ENCODE measurements at regions not wholly inside any gene's neighbourhood (a gene's known extent, or its start where the extent isn't known, plus 50 kb on each side); places are given as distances from the start of the nearest gene placed in this dataset.

DNA sequence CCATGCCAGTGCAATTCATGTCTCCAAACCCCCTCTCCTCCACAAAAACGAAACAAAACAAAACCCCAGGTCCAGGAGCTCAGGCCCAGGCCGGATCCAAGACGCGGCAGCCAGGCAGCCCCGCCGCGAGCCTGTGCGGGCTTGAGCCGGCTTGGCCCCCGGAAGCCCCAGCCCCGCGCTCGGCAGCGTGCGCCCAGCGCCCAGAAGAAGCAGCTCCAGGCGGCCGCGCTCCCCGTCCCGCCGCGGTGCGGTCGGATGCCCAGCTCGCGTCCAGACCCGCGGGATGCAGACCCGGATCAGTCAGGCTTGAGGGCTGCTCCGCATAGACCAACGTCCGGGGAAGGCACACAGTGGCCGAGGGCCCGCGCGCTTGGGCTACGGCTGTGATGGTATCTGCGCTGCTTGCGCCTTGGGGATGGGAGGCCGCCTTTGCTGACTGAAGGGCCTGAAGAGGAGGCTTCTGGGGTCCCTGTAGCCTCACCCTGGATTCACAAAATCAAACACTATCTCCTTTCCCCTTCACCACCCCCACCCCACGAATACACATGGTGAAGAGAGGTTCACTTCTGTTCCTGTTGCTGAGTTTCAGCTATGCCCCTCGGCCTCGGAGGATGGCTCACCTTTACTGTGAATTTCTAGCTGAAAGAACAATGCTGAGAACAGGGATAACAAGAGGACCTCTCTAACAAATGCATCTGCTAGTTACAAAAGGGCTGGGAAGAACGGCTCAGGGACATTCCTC is 79.9 kb upstream of the EN2 start:
- TF ChIP-seq, protein P1, sequence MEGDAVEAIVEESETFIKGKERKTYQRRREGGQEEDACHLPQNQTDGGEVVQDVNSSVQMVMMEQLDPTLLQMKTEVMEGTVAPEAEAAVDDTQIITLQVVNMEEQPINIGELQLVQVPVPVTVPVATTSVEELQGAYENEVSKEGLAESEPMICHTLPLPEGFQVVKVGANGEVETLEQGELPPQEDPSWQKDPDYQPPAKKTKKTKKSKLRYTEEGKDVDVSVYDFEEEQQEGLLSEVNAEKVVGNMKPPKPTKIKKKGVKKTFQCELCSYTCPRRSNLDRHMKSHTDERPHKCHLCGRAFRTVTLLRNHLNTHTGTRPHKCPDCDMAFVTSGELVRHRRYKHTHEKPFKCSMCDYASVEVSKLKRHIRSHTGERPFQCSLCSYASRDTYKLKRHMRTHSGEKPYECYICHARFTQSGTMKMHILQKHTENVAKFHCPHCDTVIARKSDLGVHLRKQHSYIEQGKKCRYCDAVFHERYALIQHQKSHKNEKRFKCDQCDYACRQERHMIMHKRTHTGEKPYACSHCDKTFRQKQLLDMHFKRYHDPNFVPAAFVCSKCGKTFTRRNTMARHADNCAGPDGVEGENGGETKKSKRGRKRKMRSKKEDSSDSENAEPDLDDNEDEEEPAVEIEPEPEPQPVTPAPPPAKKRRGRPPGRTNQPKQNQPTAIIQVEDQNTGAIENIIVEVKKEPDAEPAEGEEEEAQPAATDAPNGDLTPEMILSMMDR (IDR thresholded peaks at IDR 0.05) = no peak
- no peaks in the 10 kb centered on the region for H3K9me3 Mint-ChIP-seq
- CTCF ChIA-PET = interaction anchor here (0.8 to 4.0 kb wide), 10 partner anchors 28 to 451 kb away, joined by 3 to 26 read pairs (median 3); no protein-coding TSS in a partner anchor
- intact Hi-C loops (cut with micrococcal nuclease) = loop anchor here (5.0 kb wide), 1 partner anchor 79 kb away; the partner anchor contains the start of gene EN2
- H3K4me3 Mint-ChIP-seq = no peak overlapping the region
- DNase-seq = no peak
- H3K27me3 Mint-ChIP-seq = peaks cover 85% of the 10 kb centered on the region
- ATAC-seq = no peak
- POLR2A ChIA-PET = interaction anchor here (0.8 kb wide), 1 partner anchor 73 kb away, joined by 3 read pairs; no protein-coding TSS in a partner anchor
- peaks cover 40% of the 10 kb centered on the region for H3K4me1 Mint-ChIP-seq (ENCODE audit: low read depth)
- no peaks in the 10 kb centered on the region for H3K36me3 Mint-ChIP-seq (ENCODE audit: low read depth)
- no peak overlapping the region for H3K27ac Mint-ChIP-seq

DNA sequence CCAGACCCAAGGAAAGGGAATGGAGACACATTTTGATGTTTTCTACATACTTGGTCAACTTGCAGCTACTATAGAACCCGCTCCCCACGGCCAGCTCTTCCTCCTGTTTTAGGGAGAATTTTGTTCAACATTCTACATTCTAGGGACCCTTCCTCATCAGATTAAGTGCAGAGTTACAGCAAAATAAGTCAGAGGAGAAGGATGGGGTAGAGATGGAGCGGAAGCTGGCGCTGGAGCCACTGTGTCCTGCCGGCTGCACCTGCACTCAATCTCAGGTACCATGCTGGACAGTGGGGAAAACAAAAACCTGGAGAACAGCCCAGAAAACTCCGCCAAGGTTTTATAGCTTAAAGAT is 79.4 kb upstream of the EN2 start:
- Mint-ChIP-seq H3K36me3 (ENCODE audit: low read depth) (no peaks in the 10 kb centered on the region), H3K4me1 (ENCODE audit: low read depth) (peaks cover 34% of the 10 kb centered on the region), H3K27me3 (peaks cover 84% of the 10 kb centered on the region), H3K9me3 (no peaks in the 10 kb centered on the region), H3K4me3 (no peak overlapping the region), H3K27ac (no peak overlapping the region)
- ChIA-PET POLR2A (interaction anchor here (0.8 kb wide), 1 partner anchor 72 kb away, joined by 3 read pairs; no protein-coding TSS in a partner anchor), CTCF (interaction anchor here (1.1 to 4.0 kb wide), 10 partner anchors 17 to 385 kb away, joined by 3 to 26 read pairs (median 3); no protein-coding TSS in a partner anchor)
- DNase-seq (no peak), ATAC-seq (no peak)
- intact Hi-C loops (cut with micrococcal nuclease) = loop anchor here (5.0 kb wide), 1 partner anchor 79 kb away; the partner anchor contains the start of gene EN2
- TF ChIP-seq, protein P1 (IDR thresholded peaks at IDR 0.05) = no peak

DNA sequence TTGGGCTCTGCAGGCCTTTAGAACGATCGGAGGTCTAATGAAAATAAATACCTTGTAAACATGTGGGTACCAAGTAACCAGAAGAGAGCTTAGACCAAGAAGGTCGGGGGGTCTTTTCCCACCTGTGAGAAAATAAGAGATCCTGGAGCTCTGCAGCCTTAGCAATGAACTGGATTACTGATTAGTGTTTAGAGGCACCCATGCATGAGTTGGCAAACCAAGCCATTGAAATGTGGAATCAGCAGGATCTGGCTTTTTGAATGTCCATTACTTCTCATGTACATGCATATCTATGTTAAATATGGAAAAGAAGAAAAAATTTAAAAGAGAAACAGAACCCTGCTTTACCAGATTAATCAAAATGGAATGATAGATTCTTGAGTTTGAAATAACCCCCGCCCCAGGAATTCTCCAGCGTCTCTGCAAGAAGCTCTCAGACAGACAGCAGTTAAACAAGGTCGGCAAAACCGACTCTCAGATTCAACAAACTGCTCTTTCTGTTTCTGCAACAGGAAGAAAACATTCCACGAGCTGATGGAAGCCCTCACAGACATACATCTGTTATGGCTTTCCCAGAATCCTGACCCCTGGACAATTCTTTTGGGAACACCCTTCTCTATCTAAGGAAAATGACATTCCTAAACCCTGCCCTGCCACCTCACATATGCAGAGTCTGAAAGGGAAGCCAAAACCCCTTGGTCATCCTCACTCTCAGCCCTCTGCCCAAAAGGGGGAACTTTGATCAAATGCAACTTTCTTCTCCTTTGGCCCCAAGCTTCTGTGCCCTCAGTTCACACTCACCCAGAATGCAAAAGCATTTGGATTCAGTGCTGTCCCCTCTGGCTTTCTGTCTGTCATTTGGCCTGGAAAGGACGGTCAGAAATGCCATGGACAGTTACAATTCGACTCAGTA is 78.7 kb upstream of the EN2 start:
- POLR2A ChIA-PET = no interaction called here
- CTCF ChIA-PET = interaction anchor here (0.6 to 4.0 kb wide), 25 partner anchors 8 to 392 kb away, joined by 3 to 26 read pairs (median 4); no protein-coding TSS in a partner anchor
- no peak for ATAC-seq
- TF ChIP-seq, protein P1 (IDR thresholded peaks at IDR 0.05) = no peak
- H3K4me1 Mint-ChIP-seq (ENCODE audit: low read depth) = peaks cover 32% of the 10 kb centered on the region
- DNase-seq = no peak
- H3K9me3 Mint-ChIP-seq = no peaks in the 10 kb centered on the region
- intact Hi-C loops (cut with micrococcal nuclease) = loop anchor here (5.0 kb wide), 1 partner anchor 78 kb away; the partner anchor contains the start of gene EN2
- no peak overlapping the region for H3K4me3 Mint-ChIP-seq
- peaks cover 83% of the 10 kb centered on the region for H3K27me3 Mint-ChIP-seq
- no peaks in the 10 kb centered on the region for H3K36me3 Mint-ChIP-seq (ENCODE audit: low read depth)
- no peak overlapping the region for H3K27ac Mint-ChIP-seq

DNA sequence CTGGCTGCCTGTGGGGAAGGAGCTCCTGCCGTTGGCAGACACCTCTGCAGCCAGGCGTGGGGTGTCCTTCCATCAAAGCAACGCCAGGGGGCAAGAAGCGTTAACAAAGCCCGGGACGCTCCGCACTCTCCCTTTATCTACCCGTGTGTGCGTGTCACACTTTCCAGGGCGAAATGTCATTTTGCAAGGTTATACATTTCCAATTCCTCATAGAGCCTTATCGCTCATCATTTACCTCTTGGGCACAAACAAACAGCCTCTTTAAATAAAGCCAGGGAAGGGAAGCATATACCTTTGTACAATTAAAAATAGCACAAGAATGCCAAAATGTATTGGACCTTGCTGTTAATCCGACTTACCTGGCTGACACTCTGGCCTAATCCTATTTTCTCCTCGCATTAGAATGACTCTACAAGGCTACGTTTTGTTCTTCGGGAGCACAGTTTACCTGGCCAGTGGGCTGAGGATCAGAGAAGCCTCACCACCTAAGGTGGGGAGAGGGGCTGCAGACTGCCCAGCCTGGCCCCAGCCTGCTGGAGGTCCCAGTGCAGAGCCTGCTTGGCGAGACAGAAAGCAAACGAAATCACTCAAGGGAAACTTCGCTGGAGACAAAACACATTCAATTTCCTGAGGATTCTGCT is 77.6 kb upstream of the EN2 start:
- no peaks in the 10 kb centered on the region for H3K36me3 Mint-ChIP-seq (ENCODE audit: low read depth)
- ATAC-seq (peak; percentile 96), DNase-seq (peak; percentile 87)
- ChIA-PET CTCF (interaction anchor here (0.6 to 4.0 kb wide), 29 partner anchors 7 to 393 kb away, joined by 3 to 26 read pairs (median 4); no protein-coding TSS in a partner anchor), POLR2A (no interaction called here)
- H3K4me1 Mint-ChIP-seq (ENCODE audit: low read depth) = peaks cover 24% of the 10 kb centered on the region
- no peak overlapping the region for H3K27ac Mint-ChIP-seq
- no peaks in the 10 kb centered on the region for H3K9me3 Mint-ChIP-seq
- no peak overlapping the region for H3K4me3 Mint-ChIP-seq
- peaks cover 83% of the 10 kb centered on the region for H3K27me3 Mint-ChIP-seq
- intact Hi-C loops (cut with micrococcal nuclease) = loop anchor here (10.0 kb wide), 1 partner anchor 154 kb away; no protein-coding TSS in a partner anchor
- TF ChIP-seq, protein P1 (IDR thresholded peaks at IDR 0.05) = peak; percentile 85

Measured in activated CD8-positive, alpha-beta T cell treated with anti-CD3 and anti-CD28 coated beads for 36 hours (primary cell).